SU-DHL-6 (cell line): ENCODE measurements at regions not wholly inside any gene's neighbourhood (a gene's known extent, or its start where the extent isn't known, plus 50 kb on each side); places are given as distances from the start of the nearest gene placed in this dataset.

Experiments used
- CTCF ChIP-seq: fragments of 200-600 bp; sonication (generic); IDR thresholded peaks from one replicate; pipeline ENCODE4 v1.5.1; 2017; ENCODE audit warnings: antibody characterized with exemption, mild to moderate bottlenecking, low read length, moderate library complexity; ENCODE audit not compliant: insufficient read depth, poor library complexity, severe bottlenecking
- EZH2phosphoT487 ChIP-seq: fragments of 200-600 bp; sonication (generic), shearing (Covaris generic); conservative IDR thresholded peaks from 2 replicates; pipeline ENCODE4 v1.6.1; 2018; ENCODE audit warnings: mild to moderate bottlenecking, antibody characterized with exemption, low read length, moderate library complexity, mixed read lengths

GRCh38 chr12:111088409-111088808 lies 168.0 kb upstream of the MYL2 start:
- TF ChIP-seq CTCF (no peak), EZH2phosphoT487 (no peak)
